Fibroblast of skin of left biceps (primary cell): ENCODE measurements at regions not wholly inside any gene's neighbourhood (a gene's known extent, or its start where the extent isn't known, plus 50 kb on each side); places are given as distances from the start of the nearest gene placed in this dataset.

Experiments used
- DNase-seq, 2 experiments: peaks; one replicate each; pipeline ENCODE4 v3.0.0-alpha.2; 2013; ENCODE audit warnings: low read depth in 2 of 2

DNA sequence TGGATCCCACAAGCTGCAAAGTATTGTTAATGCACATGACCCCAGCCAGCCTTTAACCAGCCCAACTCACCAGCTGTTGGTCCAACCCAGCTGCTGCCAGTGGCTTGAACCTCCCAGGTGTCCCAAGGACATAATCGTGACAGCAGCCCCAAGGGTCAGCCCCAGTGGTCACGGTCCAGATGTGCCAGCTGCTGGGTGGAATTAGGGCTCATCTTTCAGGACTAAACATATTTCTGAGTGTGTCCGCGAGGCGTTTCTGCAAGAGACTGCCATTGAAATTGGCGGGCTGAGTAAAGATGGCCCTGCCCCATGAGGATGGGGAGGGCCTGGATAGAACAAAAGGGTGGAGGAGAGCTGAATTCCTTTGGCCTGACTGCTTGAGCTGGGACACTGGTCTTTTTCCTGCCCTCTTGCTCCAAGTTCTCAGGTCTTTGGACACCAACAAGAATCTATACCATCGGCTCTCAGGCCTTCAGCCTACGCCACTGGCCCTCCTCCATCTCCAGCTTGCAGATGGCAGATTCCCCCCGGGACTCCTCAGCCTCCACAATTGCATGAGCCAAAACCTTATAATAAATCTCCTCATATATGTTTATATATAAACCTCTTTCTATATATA is 240.2 kb downstream of the MN1 start:
- no peak for DNase-seq

DNA sequence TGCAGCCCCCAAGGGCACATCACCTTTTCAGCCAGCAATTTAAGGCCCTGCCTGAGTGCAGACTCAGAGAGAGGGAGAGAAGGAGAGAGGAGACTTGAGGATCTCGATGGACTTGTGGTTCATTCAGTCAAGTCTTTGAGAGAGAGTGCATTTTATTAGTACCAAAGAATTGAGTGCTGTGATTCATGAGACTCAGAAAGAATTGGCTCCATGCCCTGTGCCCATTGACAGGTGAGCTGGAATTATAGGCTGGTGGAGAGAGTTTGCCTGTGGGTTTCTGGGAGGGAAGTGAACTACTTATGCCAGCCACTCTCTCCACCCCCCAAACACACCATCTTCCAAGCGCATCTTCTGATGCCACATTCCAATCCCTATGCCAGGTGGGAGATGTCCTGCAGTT is 236.8 kb downstream of the MN1 start:
- no peak for DNase-seq

DNA sequence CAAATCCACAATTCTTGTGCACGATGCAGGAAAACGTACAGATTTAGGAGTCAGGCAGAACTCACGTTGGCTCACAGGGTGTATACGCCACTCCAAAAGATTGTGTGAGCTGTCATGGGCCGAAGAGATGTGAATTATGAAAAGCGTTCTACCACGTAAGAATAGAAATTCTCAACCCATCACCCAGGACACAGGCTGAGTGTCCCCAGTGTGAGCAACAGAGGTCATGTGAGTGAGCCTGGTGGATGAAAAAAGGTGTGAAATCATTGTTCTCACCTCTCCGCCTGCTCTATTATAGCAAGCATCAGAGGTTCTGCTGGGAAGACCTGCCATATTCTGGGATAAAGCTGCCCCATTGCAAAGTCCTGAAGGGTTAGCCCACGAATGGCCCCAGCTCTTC is 235.0 kb downstream of the MN1 start:
- no peak for DNase-seq

DNA sequence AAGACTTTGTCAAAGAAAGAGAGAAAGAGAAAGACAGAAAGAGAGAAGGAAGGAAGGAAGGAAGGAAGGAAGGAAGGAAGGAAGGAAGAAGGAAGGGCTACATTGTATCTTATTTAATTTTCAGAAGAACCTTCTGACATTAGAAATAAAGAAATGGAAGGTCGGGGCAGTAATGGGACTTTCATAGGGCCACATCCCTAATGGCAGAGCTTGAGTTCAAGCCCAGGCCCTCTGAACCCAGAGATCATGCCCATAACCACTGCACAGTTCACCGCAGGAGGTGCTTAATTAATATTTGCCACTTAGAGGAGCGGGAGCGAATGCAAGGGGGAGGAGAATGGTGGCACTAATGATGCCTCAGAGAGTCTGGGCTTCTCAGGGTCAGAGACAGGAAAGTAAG is 233.3 kb downstream of the MN1 start:
- DNase-seq, result no peak

DNA sequence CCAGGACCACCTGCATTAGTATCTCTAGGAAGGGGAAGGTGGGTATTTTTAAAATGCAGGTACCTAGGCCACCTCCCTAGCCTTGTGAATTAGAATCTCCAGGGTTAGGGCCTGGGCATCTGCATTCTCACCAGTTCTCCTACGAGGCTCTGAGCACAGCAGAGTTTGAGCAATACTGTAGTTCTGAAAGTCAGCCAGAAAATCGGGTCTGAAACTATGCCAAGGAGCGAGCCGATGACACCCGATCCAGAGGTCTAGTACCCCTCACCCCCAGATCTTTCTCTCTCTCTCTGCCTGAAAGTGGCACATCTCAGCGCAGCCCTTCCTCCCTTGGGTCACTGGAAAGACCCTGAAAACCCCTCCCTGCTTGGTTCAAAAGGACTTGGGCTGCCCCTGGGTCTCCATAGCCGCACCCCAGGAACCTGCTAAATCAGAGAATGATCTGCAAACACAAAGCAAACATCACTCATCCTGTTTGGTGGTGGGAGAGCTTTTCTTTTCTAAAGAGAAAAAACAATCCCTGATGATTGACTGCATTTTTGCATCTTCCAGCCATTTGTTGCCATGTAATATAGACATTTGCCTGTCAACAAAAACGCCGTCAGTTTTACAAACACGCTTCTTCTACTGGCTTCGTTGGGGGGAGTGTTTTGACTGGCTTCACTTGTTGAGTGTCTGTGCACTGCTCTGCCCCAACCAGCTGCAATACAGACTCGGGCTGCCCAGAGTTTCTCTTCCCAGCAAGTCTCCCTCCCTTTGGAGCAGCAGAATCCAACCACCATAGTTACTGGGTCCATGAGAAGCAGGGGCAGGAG is 229.9 kb downstream of the MN1 start:
- no peak for DNase-seq

DNA sequence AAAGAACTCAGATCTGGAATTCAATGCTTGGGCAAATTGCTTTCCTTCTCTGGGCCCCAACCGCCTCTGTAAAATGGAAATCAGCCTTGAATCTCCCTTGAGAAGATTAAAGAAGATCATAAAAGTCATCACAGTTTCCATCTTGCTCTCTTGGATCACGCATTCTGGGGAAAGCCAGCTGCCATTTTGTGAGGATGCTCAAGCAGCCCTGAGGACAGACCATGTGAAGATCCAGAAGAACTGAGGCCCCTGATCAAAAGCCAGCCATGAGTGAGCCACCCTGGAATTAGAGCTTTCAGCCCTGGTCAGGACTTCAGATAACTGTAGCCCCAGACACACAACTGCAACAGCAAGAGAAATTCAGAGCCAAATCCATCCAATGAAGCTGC is 229.3 kb downstream of the MN1 start:
- no peak for DNase-seq

DNA sequence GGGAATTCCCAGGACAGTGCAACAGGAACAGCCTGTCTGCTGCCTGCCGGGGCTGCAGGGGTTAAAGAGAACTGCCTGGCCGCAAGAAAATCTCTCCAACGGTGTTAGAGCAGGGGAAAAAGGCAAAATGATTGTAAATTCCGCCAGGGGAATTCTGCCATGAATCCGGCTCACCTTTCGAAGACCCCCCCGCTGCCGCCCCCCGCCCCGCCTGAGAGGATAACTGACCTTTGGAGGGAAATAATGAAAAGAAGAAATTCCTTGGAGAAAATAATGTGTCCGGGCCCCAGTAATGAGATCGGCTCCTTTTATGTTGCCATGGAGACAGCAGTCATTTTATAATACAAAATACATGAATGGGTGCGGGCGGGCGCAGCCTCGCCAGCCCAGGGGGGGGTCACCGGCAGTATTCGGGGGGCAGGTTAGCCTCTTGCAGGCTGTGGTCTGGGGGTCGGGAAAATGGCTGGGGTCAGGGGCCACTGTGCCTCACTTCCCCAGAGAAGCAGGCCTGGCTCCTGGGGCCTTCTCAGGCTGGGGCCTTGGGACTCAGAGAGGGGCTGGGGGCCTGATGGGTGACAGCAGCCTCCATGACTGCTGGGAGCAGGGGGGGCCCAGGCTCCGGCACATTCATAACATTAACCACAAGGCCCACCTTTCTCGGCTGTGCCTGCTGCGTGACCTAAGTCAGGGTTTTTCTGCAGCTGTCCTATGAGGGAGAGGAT is 228.1 kb downstream of the MN1 start:
- DNase-seq, result no peak

DNA sequence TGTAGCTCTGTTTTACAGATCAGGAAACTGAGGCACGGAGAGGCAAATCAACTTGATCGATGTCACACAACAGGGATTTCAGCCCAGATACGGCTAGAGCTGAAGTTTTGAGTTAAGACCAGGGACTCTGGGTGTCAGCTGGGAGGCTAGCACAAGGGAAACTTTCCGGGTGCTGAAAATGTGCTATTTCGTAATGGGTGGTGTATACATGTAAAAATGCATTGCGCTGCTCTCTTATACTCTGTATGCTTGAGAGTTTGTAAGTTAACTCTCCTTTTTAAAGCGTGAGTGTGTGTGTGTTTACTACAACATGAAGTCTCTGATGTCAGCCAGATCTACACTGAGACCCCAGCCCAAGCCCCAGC is 227.6 kb downstream of the MN1 start:
- DNase-seq, result no peak

DNA sequence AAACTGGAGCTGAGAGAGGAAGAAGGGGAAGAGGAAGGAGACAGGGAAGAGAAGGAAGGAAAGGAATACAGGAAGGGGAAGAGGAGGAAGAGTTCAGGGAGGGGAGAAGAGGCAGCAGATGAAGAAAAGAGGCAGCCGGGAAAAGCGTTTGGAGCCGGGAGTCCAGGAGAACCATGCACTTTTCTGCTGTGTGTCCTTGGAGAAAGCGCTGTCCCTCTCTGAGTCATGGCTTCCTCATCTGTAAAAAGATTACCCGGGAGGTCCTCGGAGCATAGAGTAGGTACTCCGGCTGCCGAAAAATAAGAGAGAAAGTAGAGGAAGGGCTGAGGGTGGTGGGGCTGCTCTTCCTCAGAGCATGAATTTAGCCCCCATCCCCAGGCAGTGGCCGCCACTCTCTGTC is 226.9 kb downstream of the MN1 start:
- no peak for DNase-seq

DNA sequence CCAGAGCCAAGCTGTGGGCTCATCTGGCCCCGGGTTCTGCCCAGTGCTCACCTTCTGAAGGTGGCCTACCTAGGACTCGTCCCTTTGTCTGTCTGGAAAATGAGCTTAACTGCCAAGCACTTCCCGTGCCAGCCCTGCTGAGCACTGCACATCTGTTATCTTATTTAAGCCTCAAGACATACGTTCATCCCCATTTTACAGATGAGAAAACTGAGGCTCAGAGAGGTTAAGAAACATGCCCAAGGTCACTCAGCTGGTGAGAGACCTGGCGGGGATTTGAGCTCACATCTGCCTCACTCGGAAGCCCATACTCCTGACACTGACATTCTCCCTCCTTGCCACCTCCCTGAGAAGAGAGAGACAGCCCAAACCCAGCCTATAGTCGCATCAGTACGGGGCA is 226.2 kb downstream of the MN1 start:
- DNase-seq, result no peak

DNA sequence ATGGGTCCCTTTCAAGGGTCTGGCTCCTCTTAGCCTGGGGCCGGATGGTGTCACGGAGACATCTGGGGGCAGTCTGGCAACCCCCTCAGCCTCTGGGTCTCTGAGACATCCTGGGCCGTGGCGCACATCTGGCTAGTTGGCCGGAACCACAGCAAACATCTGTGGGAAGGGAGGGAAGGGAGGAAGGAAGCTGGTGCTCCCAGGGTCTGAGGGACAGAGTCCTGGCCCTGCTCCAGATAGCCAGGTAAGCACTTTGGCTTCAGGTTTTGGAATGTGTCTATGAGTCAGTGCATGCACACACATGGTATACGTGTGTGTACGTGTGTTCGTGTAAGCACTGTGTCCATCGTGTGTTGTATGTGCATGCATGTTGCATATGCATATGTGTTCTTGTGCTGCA is 225.1 kb downstream of the MN1 start:
- DNase-seq, result no peak

DNA sequence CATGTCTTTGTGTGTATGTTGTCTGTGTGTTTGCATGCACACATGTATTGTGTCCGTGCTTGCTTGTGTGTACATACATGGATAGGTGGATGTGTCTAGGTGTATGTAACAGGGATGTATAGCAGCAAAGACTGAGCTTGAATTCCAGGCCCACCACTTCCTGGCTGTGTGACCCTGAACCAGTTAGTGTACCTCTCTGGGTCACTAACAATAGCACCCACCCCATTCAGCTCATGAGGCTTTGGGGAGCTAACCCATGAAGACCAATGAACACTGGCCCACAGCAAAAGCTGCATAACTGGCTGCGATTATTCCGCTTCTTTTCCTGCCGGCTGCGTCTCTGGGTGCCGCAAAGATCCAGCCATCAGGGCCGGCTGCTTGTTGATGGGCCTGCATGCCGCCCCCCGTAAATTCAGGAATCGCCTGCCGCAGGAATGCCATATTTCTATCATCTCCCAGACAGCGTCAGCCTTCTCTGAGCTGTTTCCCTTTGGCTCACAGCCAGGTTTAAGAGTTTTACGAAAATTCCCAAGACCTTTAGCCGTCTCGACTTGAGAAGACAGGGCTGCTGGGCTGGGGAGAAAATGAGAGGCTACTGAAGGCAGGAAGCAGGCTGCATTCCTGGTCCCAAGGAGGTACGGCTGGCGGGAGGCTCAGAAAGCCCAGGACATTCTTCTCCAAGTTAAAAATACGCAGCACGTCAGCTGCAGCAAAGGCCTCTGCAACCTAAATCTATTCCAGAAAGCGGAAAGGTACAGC is 224.6 kb downstream of the MN1 start:
- peak; percentile 68 to 72 for DNase-seq

DNA sequence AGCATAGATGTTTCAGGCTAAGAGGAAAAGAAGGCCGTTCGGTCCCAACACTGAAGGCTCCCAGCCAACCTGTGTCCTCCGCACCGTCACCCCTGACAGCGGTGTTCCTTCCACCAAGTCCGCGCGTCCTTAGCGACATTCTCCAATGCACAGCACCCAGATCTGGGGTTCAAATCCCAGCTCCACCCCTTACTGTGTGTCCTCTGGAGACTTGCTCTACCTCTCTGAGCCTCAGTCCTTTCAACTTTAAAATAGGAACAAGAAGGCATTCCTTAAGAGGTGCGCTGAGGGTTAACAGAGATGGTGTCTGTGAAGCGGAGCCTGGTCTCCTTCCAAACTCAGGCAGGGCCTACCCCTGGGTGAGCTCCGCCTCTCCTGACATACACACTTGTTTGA is 224.0 kb downstream of the MN1 start:
- DNase-seq, result no peak

DNA sequence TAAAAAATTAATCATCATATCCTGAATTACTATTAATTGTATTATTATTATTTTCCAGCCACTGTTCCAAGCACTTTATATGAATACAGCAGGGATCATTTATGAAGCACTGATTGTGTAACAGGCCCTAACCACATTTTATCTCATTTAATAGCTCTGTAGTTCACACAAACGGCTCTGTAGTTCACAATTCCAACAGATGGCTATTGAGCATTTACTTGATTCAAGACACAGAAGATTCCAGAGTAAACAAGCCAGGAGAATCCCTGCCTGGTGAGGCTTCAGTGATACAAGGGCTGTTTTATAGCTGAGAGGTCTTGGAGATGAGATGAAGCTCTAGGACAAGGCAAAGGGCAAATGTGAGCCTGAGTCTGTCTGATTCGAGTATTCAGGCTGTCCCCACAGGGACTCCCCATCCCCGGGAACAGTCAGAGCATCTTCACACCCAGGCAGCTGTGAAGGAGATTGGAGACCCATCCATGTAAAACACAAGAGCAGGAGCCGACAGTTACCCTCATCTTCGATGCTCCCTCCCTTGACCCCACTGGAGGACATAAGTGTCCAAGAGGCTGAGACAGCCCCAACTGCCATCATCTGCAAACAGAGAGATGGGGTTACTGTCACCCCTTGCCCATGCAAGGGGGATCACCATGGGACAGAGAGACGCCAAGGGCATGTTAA is 222.5 kb downstream of the MN1 start:
- peak; percentile 21 to 25 for DNase-seq

DNA sequence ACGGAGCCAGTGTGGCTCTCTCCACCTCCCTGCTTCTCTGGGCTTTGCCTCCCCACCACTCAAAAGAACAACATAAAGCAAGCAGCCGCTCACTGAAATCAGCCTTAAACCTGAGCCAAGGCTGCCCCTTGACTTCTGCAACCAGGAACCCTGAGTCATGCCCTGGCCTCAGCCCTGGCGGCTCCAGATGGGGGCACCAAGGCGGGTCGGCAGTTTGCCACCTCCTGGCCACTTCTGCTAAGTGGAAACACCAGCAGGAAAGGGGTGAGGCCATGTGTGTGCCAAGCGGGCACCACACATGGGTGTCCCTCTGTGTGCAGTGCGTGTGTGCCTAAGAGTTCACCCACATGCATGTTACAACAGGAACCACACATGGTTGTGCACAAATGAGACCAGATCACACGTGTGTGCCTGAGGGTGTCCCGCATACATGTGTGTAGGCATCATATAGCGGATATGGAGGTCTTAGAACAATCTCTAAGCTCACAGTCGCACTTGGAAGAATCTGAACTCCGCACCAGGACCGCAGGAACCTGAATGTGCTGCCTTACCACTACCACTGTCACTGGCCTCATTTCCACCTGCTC is 221.2 kb downstream of the MN1 start:
- DNase-seq, result no peak

DNA sequence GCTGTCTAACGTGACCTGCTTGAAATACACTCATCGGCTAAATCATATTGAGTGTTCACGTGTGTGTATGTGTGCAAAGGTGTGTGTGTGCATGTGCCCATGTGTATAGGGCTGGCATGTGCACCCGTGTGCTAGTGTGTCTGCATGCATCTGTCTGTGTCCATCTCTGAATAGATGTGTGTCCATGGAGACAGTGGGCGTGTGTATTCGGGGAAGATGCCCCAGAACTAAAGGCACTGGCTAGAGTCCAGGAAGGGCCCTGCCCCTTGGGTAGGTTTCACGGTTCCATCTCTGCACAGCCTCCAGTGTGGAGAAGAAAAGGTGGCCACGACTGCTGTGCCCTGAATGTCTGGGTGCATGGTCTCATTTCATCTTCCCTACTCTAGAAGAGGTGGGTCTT is 220.3 kb downstream of the MN1 start:
- DNase-seq, result no peak

DNA sequence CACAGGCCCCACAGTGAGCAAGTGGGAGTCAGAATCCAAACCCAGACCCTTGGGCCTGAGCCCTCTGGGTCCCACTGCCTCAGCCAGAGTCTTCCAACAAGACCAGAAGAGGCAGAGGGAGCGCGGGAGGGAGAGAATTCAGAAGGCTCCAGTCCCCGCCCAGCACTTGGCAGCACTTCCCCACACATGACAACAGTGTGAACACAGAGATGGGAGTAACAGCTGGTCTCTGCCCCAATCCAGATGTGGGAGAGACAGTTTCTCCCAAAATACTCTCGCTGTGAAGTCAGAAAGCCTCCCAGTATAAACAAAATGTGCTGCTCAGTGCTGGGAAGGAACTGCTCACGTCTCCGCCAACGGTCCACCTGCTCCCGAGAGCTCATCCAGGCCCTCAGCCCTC is 219.9 kb downstream of the MN1 start:
- DNase-seq, result peak; percentile 34 to 42

DNA sequence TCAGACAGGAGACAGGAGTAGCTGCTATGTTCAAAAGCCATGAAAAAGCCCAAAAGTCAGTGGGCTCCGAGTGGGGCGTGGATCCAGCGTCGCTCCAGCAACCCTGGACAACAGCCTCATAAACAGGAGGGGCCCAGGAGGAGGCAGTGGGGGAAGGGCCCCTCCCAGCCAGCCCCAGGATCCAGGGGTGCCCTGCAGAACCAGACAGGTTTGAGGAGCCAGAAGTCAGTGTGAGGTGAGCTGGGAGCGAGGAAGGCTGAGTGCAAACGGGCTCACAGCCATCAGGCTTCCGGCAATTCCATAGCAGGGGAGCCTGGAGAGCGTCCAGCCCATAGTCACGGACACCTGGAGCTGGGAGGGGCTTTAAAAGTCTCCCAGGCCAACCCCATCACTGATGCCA is 217.7 kb downstream of the MN1 start:
- DNase-seq, result no peak

DNA sequence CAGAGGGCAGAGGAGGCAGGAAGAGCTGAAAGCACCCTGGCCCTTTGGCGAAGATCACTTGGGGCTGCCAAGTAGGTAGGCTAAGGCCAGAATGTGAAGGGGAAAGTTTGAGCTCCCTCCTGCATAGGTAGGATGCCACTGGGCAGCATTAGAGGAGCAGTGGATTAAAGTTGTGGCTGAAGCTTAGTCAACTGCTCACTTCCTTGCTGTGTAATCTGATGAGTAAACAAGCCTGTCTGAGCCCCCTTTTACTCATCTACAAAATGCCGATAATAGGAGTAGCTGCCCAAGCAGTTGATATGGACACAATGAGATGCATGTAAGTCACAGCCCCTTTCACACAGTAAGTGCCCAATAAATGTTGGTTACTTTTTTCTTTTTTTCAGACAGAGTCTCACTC is 216.4 kb downstream of the MN1 start:
- no peak for DNase-seq

DNA sequence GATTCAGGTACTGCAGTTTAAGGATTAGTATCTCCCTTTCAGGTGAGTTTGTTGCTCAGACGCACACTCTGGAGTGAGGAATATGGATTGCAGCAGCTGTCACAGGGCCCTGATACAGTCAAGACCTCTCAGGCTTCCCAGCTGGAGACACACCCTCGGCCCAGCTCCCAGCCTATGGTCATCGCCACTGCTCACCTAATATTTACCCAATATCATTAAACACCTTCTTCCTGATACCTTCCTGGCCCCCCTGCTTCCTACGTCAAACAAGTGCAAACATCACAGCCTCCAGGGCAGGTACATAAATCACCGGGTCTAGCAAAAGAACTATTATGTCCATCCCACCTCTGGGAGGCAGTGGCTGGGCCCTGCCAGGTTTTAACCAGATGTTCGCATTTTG is 213.3 kb downstream of the MN1 start:
- DNase-seq, result no peak

DNA sequence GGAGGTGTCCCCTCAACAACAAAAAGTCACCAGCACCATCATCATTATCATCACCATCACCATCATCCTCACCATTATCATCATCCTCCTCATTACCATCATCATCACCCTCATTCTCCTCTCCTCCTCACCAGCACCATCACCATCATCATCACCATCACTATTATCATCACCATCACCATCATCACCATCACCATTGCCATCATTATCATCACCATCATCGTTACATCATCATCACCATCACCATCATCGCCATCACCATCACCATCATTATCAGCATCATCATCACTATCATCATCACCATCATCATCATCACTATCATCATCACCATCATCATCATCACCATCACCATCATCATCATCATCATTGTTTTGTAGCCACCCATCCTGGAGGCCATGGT is 212.6 kb downstream of the MN1 start:
- no peak for DNase-seq

DNA sequence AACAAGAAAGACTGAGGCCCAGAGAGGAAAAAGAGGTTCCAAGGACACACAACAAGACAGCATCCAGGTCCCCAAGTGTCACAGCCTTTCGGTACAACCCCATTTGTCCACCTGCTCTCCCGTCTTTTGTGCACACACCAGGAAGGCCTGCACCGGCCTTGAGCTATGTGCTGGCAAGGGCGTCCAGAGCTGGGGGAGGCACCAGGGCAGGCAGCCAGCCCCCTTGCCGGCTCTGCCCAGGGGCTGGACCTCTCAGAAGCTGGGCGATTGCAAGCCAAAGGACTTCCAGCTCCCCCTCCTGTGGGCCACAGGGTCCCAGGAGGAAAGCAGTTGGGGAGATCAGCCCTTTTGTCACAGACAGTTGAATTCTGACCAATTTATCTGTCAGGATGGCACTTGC is 210.5 kb downstream of the MN1 start:
- DNase-seq, result no peak
